GM23338 (cell line): ENCODE measurements at regions not wholly inside any gene's neighbourhood (a gene's known extent, or its start where the extent isn't known, plus 50 kb on each side); places are given as distances from the start of the nearest gene placed in this dataset.
A peak's percentile ranks its signal among the peaks of the same experiment; 100 is the strongest.

Experiments used
- ATAC-seq: fragments of 200-7000 bp; cut with Tn5 transposase; 3 replicates; pipeline ENCODE4 v1.9.1; 2020
- DNase-seq: peaks from one replicate; pipeline ENCODE4 v3.0.0-alpha.2; 2015; ENCODE audit warnings: low spot score
- H2AFZ ChIP-seq: fragments of 200-600 bp; sonication (generic); 2 replicates; pipeline ENCODE4 v1.8.0; 2016; ENCODE audit warnings: antibody characterized with exemption, mild to moderate bottlenecking, moderate library complexity
- H3F3A ChIP-seq: fragments of 200-600 bp; sonication (generic); replicated peaks from 2 replicates; pipeline ENCODE4 v1.8.0; 2017; ENCODE audit warnings: antibody characterized with exemption, mixed run types, low read depth
- H3K27ac ChIP-seq: fragments of 200-600 bp; sonication (generic); 2 replicates; pipeline ENCODE4 v1.6.1; 2016; ENCODE audit warnings: low read depth
- H3K27me3 ChIP-seq: fragments of 200-600 bp; sonication (generic); 2 replicates; pipeline ENCODE4 v1.8.0; 2016; ENCODE audit warnings: mild to moderate bottlenecking, mixed run types, moderate library complexity; ENCODE audit not compliant: insufficient read depth
- H3K36me3 ChIP-seq: fragments of 200-600 bp; sonication (generic); 2 replicates; pipeline ENCODE4 v1.8.0; 2016; ENCODE audit warnings: mild to moderate bottlenecking; ENCODE audit not compliant: insufficient read depth
- H3K4me1 ChIP-seq: fragments of 200-600 bp; sonication (generic); 2 replicates; pipeline ENCODE4 v1.8.0; 2016; ENCODE audit warnings: mild to moderate bottlenecking, moderate library complexity; ENCODE audit not compliant: insufficient read depth
- H3K4me2 ChIP-seq: fragments of 200-600 bp; sonication (generic); 2 replicates; pipeline ENCODE4 v1.7.1; 2017; ENCODE audit warnings: mixed run types
- H3K4me3 ChIP-seq: fragments of 200-600 bp; sonication (generic); 2 replicates; pipeline ENCODE4 v1.6.1; 2016; ENCODE audit warnings: mixed run types
- H3K79me2 ChIP-seq: fragments of 200-600 bp; sonication (generic); replicated peaks from 2 replicates; pipeline ENCODE4 v1.8.0; 2017; ENCODE audit warnings: mild to moderate bottlenecking; ENCODE audit not compliant: insufficient read depth
- H3K9me2 ChIP-seq: fragments of 200-600 bp; sonication (generic); 2 replicates; pipeline ENCODE4 v1.8.0; 2017; ENCODE audit not compliant: insufficient read depth
- H4K20me1 ChIP-seq: fragments of 200-600 bp; sonication (generic); replicated peaks from 2 replicates; pipeline ENCODE4 v1.8.0; 2017; ENCODE audit warnings: mild to moderate bottlenecking; ENCODE audit not compliant: insufficient read depth
- H3K27ac Mint-ChIP-seq: 2 replicates; pipeline ENCODE4 v1.8.0; 2020; ENCODE audit warnings: inconsistent platforms, mild to moderate bottlenecking, moderate library complexity, mixed read lengths
- H3K27me3 Mint-ChIP-seq: 3 replicates; pipeline ENCODE4 v1.8.0; 2022; ENCODE audit warnings: low read depth, mild to moderate bottlenecking, moderate library complexity, mixed read lengths, inconsistent platforms; ENCODE audit not compliant: insufficient read depth, poor library complexity
- H3K36me3 Mint-ChIP-seq: 3 replicates; pipeline ENCODE4 v1.8.0; 2021; ENCODE audit warnings: low read depth, mild to moderate bottlenecking, inconsistent platforms, moderate library complexity, mixed read lengths
- H3K4me1 Mint-ChIP-seq: 3 replicates; pipeline ENCODE4 v1.8.0; 2020; ENCODE audit warnings: mild to moderate bottlenecking, inconsistent platforms, mixed read lengths
- H3K4me3 Mint-ChIP-seq: 3 replicates; pipeline ENCODE4 v1.8.0; 2021; ENCODE audit warnings: moderate library complexity, mild to moderate bottlenecking, inconsistent platforms, mixed read lengths
- H3K9me3 Mint-ChIP-seq: 3 replicates; pipeline ENCODE4 v1.8.0; 2020; ENCODE audit warnings: moderate library complexity, mild to moderate bottlenecking, inconsistent platforms, mixed read lengths
- CREB1 ChIP-seq: fragments of 250-450 bp; sonication (Bioruptor Pico); IDR thresholded peaks from 2 replicates; pipeline ENCODE4 v1.5.0; 2020; ENCODE audit warnings: low read depth, mild to moderate bottlenecking, moderate library complexity
- EZH2 ChIP-seq: fragments of 200-600 bp; sonication (generic); IDR thresholded peaks from one replicate; pipeline ENCODE4 v1.8.0; 2017; ENCODE audit warnings: antibody characterized with exemption, mild to moderate bottlenecking, low read depth; ENCODE audit not compliant: unreplicated experiment
- EZH2phosphoT487 ChIP-seq: fragments of 200-600 bp; sonication (generic); IDR thresholded peaks from one replicate; pipeline ENCODE4 v1.8.1; 2018; ENCODE audit warnings: antibody characterized with exemption; ENCODE audit not compliant: unreplicated experiment
- JUNB ChIP-seq: IDR thresholded peaks from one replicate; pipeline ENCODE4 v1.6.1; 2016; ENCODE audit warnings: antibody characterized with exemption; ENCODE audit not compliant: unreplicated experiment
- POLR2AphosphoS5 ChIP-seq: IDR thresholded peaks from 2 replicates; pipeline ENCODE4 v1.6.1; 2016; ENCODE audit warnings: antibody characterized with exemption, low read depth
- STAT1 ChIP-seq: IDR thresholded peaks from one replicate; pipeline ENCODE4 v1.6.1; 2016; ENCODE audit warnings: antibody characterized with exemption; ENCODE audit not compliant: unreplicated experiment
- ZNF114 ChIP-seq: fragments of 250-450 bp; sonication (Bioruptor Pico); IDR thresholded peaks from 2 replicates; pipeline ENCODE4 v1.5.0; 2020; ENCODE audit warnings: mild to moderate bottlenecking, moderate library complexity
- ZNF331 ChIP-seq: fragments of 250-450 bp; sonication (Bioruptor Pico); IDR thresholded peaks from 2 replicates; pipeline ENCODE4 v1.5.0; 2020; ENCODE audit warnings: low read depth, mild to moderate bottlenecking, moderate library complexity
- TF ChIP-seq, protein P1 (sequence below), 2 experiments: fragments of 200-600 bp in 1 of 2; sonication (generic) in 1 of 2; conservative IDR thresholded peaks; 2 replicates each; pipeline versions ENCODE4 v1.5.1 to v1.6.1; 2016 to 2017; ENCODE audit warnings: antibody characterized with exemption in 2 of 2, low read depth in 2 of 2, mild to moderate bottlenecking in 2 of 2, moderate library complexity in 1 of 2
- TF ChIP-seq, protein P2 (sequence below): IDR thresholded peaks from one replicate; pipeline ENCODE4 v1.6.1; 2018; ENCODE audit warnings: antibody characterized with exemption; ENCODE audit not compliant: unreplicated experiment
- TF ChIP-seq, protein P3 (sequence below): fragments of 250-450 bp; sonication (Bioruptor Pico); IDR thresholded peaks from 2 replicates; pipeline ENCODE4 v1.5.0; 2020; ENCODE audit warnings: mild to moderate bottlenecking, moderate library complexity

DNA sequence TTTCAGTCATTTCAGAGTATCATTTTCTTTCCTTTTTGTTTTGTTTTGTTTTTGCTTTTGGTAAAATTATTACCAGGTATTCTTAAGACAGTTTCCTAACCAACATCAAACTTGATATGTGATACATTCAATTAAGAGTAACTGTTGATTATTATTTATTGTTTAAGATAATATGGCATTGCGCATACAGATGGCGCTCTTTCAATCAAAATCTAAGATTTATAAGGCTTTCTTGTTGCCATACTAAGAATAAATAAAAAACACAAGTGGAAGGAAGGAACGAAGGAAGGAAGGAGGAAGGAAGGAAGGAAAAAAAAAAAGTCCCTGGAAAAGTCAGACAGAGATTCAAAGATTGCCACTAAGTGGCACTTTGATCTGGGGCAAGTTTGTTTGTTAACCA is 1308.7 kb upstream of the FAM98A start:
- Histone ChIP-seq H3K4me3 (no peak overlapping the region), H3K4me1 (no peaks in the 10 kb centered on the region), H4K20me1 (no peaks in the 10 kb centered on the region), H2AFZ (no peak overlapping the region), H3K9me2 (no peaks in the 10 kb centered on the region), H3K27me3 (no peaks in the 10 kb centered on the region), H3K27ac (no peak overlapping the region), H3F3A (no peaks in the 10 kb centered on the region), H3K79me2 (no peaks in the 10 kb centered on the region), H3K36me3 (no peaks in the 10 kb centered on the region), H3K4me2 (no peak overlapping the region)
- Mint-ChIP-seq H3K36me3 (no peaks in the 10 kb centered on the region), H3K27ac (no peak overlapping the region), H3K4me3 (no peak overlapping the region), H3K9me3 (no peaks in the 10 kb centered on the region), H3K27me3 (no peaks in the 10 kb centered on the region), H3K4me1 (no peaks in the 10 kb centered on the region)
- DNase-seq (no peak), ATAC-seq (no peak)
- no peak for TF ChIP-seq CREB1
- TF ChIP-seq, protein P1, sequence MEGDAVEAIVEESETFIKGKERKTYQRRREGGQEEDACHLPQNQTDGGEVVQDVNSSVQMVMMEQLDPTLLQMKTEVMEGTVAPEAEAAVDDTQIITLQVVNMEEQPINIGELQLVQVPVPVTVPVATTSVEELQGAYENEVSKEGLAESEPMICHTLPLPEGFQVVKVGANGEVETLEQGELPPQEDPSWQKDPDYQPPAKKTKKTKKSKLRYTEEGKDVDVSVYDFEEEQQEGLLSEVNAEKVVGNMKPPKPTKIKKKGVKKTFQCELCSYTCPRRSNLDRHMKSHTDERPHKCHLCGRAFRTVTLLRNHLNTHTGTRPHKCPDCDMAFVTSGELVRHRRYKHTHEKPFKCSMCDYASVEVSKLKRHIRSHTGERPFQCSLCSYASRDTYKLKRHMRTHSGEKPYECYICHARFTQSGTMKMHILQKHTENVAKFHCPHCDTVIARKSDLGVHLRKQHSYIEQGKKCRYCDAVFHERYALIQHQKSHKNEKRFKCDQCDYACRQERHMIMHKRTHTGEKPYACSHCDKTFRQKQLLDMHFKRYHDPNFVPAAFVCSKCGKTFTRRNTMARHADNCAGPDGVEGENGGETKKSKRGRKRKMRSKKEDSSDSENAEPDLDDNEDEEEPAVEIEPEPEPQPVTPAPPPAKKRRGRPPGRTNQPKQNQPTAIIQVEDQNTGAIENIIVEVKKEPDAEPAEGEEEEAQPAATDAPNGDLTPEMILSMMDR (conservative IDR thresholded peaks at IDR 0.05; ENCODE audit: low read depth in 2 of 2): peak in 1 of 2 experiments; percentile 40; a peak in 2 of 4 replicates

DNA sequence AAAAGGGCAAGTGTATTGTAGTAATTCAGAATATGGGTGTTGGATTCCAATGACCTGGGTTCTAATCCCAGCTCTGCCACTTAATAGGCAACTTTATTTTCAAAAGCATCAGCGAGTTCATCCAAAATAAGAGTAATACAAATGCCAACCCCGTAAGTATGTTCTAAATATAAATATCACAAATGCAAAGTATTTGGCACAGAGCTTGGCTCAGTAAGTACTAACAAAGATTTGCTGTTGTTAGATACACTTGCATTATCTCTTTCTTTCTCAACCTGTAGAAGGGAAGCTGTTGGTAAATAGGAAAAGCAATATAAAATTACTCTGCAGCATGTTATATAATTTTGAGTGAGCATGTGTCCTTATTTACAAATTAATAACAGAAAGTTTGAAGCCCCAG is 1302.6 kb upstream of the FAM98A start:
- Mint-ChIP-seq H3K27me3 (no peaks in the 10 kb centered on the region), H3K4me1 (no peaks in the 10 kb centered on the region), H3K36me3 (no peaks in the 10 kb centered on the region), H3K4me3 (no peak overlapping the region), H3K9me3 (no peaks in the 10 kb centered on the region), H3K27ac (no peak overlapping the region)
- Histone ChIP-seq H4K20me1 (no peaks in the 10 kb centered on the region), H3F3A (no peaks in the 10 kb centered on the region), H3K27ac (no peak overlapping the region), H3K4me2 (no peak overlapping the region), H2AFZ (no peak overlapping the region), H3K79me2 (no peaks in the 10 kb centered on the region), H3K9me2 (no peaks in the 10 kb centered on the region), H3K4me3 (no peak overlapping the region), H3K36me3 (no peaks in the 10 kb centered on the region), H3K4me1 (no peaks in the 10 kb centered on the region), H3K27me3 (no peaks in the 10 kb centered on the region)
- no peak for DNase-seq
- no peak for ATAC-seq
- no peak for TF ChIP-seq ZNF331 (CRISPR knock-in tag)
- no peak for TF ChIP-seq EZH2
- TF ChIP-seq, protein P2, sequence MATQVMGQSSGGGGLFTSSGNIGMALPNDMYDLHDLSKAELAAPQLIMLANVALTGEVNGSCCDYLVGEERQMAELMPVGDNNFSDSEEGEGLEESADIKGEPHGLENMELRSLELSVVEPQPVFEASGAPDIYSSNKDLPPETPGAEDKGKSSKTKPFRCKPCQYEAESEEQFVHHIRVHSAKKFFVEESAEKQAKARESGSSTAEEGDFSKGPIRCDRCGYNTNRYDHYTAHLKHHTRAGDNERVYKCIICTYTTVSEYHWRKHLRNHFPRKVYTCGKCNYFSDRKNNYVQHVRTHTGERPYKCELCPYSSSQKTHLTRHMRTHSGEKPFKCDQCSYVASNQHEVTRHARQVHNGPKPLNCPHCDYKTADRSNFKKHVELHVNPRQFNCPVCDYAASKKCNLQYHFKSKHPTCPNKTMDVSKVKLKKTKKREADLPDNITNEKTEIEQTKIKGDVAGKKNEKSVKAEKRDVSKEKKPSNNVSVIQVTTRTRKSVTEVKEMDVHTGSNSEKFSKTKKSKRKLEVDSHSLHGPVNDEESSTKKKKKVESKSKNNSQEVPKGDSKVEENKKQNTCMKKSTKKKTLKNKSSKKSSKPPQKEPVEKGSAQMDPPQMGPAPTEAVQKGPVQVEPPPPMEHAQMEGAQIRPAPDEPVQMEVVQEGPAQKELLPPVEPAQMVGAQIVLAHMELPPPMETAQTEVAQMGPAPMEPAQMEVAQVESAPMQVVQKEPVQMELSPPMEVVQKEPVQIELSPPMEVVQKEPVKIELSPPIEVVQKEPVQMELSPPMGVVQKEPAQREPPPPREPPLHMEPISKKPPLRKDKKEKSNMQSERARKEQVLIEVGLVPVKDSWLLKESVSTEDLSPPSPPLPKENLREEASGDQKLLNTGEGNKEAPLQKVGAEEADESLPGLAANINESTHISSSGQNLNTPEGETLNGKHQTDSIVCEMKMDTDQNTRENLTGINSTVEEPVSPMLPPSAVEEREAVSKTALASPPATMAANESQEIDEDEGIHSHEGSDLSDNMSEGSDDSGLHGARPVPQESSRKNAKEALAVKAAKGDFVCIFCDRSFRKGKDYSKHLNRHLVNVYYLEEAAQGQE: no peak
- TF ChIP-seq JUNB: no peak
- no peak for TF ChIP-seq ZNF114
- TF ChIP-seq, protein P3, sequence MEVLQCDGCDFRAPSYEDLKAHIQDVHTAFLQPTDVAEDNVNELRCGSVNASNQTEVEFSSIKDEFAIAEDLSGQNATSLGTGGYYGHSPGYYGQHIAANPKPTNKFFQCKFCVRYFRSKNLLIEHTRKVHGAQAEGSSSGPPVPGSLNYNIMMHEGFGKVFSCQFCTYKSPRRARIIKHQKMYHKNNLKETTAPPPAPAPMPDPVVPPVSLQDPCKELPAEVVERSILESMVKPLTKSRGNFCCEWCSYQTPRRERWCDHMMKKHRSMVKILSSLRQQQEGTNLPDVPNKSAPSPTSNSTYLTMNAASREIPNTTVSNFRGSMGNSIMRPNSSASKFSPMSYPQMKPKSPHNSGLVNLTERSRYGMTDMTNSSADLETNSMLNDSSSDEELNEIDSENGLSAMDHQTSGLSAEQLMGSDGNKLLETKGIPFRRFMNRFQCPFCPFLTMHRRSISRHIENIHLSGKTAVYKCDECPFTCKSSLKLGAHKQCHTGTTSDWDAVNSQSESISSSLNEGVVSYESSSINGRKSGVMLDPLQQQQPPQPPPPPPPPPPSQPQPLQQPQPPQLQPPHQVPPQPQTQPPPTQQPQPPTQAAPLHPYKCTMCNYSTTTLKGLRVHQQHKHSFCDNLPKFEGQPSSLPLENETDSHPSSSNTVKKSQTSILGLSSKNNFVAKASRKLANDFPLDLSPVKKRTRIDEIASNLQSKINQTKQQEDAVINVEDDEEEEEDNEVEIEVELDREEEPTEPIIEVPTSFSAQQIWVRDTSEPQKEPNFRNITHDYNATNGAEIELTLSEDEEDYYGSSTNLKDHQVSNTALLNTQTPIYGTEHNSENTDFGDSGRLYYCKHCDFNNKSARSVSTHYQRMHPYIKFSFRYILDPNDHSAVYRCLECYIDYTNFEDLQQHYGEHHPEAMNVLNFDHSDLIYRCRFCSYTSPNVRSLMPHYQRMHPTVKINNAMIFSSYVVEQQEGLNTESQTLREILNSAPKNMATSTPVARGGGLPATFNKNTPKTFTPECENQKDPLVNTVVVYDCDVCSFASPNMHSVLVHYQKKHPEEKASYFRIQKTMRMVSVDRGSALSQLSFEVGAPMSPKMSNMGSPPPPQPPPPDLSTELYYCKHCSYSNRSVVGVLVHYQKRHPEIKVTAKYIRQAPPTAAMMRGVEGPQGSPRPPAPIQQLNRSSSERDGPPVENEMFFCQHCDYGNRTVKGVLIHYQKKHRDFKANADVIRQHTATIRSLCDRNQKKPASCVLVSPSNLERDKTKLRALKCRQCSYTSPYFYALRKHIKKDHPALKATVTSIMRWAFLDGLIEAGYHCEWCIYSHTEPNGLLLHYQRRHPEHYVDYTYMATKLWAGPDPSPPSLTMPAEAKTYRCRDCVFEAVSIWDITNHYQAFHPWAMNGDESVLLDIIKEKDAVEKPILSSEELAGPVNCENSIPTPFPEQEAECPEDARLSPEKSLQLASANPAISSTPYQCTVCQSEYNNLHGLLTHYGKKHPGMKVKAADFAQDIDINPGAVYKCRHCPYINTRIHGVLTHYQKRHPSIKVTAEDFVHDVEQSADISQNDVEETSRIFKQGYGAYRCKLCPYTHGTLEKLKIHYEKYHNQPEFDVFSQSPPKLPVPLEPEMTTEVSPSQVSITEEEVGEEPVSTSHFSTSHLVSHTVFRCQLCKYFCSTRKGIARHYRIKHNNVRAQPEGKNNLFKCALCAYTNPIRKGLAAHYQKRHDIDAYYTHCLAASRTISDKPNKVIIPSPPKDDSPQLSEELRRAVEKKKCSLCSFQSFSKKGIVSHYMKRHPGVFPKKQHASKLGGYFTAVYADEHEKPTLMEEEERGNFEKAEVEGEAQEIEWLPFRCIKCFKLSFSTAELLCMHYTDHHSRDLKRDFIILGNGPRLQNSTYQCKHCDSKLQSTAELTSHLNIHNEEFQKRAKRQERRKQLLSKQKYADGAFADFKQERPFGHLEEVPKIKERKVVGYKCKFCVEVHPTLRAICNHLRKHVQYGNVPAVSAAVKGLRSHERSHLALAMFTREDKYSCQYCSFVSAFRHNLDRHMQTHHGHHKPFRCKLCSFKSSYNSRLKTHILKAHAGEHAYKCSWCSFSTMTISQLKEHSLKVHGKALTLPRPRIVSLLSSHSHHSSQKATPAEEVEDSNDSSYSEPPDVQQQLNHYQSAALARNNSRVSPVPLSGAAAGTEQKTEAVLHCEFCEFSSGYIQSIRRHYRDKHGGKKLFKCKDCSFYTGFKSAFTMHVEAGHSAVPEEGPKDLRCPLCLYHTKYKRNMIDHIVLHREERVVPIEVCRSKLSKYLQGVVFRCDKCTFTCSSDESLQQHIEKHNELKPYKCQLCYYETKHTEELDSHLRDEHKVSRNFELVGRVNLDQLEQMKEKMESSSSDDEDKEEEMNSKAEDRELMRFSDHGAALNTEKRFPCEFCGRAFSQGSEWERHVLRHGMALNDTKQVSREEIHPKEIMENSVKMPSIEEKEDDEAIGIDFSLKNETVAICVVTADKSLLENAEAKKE: no peak
- TF ChIP-seq CREB1: no peak
- TF ChIP-seq EZH2phosphoT487: no peak
- no peak for TF ChIP-seq POLR2AphosphoS5
- no peak for TF ChIP-seq STAT1
